Lower leg skin (tissue), 4 donors: ENCODE measurements at regions not wholly inside any gene's neighbourhood (a gene's known extent, or its start where the extent isn't known, plus 50 kb on each side); places are given as distances from the start of the nearest gene placed in this dataset.
A peak's percentile ranks its signal among the peaks of the same experiment; 100 is the strongest.

Source experiments
- DNase-seq, 2 donors: peaks; one replicate each; pipeline ENCODE4 v3.0.0-alpha.2; 2019; ENCODE audit warnings: low spot score in 2 of 2
- H3K4me3 ChIP-seq: fragments of 200-600 bp; sonication (generic); 2 replicates; pipeline ENCODE4 v1.5.1; 2017; ENCODE audit warnings: mild to moderate bottlenecking, low read depth; ENCODE audit not compliant: poor library complexity, severe bottlenecking
- POLR2A ChIP-seq, 2 donors: fragments of 450-650 bp; IDR thresholded peaks; one replicate each; pipeline ENCODE4 v1.6.1; 2016 to 2017; ENCODE audit warnings: antibody characterized with exemption in 2 of 2, mild to moderate bottlenecking in 1 of 2, moderate library complexity in 1 of 2
- WGBS, 2 donors: methylation state at CpG; one replicate each; pipeline ENCODE4 v1.1.5; 2018; 5-methylcytosine and 5-hydroxymethylcytosine counted together
- intact Hi-C: fragments of 100-400 bp; cut with DNase I; formaldehyde crosslinking; loops from one replicate; pipeline ENCODE4 v1.15.0; 2023; ENCODE audit warnings: low total_unique reads
- TF ChIP-seq, protein P1 (sequence below), 3 donors: fragments of 450-650 bp; IDR thresholded peaks; one replicate each; pipeline ENCODE4 v1.5.1; 2016; ENCODE audit warnings: antibody characterized with exemption in 3 of 3, mild to moderate bottlenecking in 3 of 3, moderate library complexity in 2 of 3

DNA sequence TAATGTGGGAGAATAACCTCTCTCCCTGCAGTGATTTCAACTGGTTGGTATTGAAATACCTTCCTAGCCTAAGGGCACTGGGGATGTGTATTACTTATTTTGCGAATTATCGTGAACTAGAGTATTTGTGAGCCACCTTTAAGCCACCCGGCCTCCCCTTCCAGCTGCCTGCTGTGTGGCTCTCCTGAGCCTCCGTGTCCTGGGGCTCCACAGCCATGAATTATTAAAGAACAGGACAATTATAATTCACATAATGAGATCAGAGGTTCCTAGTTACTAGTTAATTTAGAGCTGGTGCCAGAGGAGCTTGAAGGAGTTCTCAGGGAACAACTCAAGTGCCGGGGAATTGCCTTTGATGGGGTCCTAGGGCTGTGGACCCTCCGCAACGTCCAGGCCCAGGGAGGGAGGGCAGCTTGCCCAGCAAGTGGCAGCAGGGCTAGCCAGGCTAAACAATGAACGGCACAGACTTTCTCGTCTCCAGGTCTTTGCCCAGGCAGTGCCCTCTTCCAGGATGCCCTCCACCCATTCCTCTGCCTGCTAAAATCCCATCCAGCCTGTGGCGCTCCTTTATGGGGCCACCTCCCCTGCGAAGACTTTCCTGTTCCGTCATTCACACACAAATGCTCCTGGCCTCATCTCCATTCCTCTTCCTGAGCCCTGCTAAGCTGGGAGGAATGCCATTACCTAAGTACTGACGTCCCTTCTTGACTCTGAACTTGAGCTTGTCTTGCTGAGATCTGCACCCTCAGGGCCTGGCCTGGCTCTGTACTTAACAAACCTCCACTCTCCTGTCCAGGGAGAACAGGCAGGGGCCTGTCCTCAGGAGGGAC is 91.5 kb downstream of the RTL6 start:
- no peak for DNase-seq
- intact Hi-C loops: no loop called here
- TF ChIP-seq, protein P1, sequence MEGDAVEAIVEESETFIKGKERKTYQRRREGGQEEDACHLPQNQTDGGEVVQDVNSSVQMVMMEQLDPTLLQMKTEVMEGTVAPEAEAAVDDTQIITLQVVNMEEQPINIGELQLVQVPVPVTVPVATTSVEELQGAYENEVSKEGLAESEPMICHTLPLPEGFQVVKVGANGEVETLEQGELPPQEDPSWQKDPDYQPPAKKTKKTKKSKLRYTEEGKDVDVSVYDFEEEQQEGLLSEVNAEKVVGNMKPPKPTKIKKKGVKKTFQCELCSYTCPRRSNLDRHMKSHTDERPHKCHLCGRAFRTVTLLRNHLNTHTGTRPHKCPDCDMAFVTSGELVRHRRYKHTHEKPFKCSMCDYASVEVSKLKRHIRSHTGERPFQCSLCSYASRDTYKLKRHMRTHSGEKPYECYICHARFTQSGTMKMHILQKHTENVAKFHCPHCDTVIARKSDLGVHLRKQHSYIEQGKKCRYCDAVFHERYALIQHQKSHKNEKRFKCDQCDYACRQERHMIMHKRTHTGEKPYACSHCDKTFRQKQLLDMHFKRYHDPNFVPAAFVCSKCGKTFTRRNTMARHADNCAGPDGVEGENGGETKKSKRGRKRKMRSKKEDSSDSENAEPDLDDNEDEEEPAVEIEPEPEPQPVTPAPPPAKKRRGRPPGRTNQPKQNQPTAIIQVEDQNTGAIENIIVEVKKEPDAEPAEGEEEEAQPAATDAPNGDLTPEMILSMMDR (IDR thresholded peaks at IDR 0.05): no peak
- TF ChIP-seq POLR2A (IDR thresholded peaks at IDR 0.05): no peak
- H3K4me3 ChIP-seq: no peak overlapping the region
- WGBS, 2 donors: 54 to 55% methylated on average over 13 of the region's 13 CpGs

DNA sequence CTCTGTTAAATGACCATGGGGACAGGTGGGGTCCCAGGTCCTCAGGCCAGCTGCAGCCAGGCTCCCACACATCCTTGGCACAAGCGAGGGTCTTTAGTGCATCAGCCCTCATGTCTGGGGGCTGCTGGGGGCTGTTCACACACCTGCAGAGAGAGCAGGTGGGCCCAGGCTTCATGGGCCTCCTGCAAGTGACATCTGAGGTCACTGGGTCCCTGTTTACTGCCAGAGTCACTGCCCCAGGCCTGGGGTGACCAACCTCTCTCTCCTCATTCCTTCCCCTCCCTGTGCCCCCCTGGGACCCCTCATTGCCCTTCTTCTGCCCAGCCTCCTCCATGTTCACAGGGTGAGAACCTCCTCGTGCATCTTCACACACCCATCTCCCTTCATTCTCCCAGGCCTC is 92.4 kb downstream of the RTL6 start:
- TF ChIP-seq, protein P1 (IDR thresholded peaks at IDR 0.05): no peak
- intact Hi-C loops: no loop called here
- DNase-seq: no peak
- H3K4me3 ChIP-seq: no peak overlapping the region
- WGBS, 2 donors: 90 to 96% methylated on average over 2 of the region's 2 CpGs

DNA sequence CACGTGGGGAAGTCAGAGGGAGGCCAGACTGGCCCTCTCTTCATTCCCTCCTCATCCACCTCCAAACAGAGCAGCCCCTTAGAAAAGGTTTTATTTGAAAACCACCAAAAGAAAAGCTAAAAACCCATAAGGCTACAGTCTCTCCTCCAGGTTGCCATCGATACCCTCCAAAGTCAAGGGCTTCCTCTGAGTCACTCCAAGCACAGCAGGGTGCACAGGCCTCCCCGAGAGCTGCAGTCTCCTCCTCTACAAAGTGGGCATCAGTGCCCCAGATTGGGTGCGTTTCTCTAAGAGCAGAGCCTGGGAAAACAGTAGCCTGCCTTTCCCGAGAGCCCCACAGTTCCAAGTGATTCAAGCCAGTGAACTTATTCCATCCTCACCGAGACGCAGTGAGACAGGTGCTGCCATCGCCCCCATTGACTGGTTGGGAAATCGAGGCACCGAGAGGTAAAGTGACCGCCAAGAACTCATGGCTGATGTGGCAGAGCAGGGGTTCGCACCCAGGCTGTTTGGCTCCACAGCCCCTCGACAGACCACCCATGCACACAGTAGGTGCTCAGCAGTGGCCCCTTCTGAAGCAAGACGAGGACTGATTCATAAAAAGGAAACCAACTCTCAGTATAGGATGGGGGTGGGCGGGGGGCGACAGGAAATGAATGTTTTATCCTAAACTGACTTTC is 91.7 kb upstream of the SHISAL1 start:
- 88% methylated on average over 16 of the region's 16 CpGs for WGBS, 2 donors
- no peak overlapping the region for H3K4me3 ChIP-seq
- intact Hi-C loops: no loop called here
- no peak for DNase-seq
- TF ChIP-seq POLR2A (IDR thresholded peaks at IDR 0.05): no peak
- TF ChIP-seq, protein P1 (IDR thresholded peaks at IDR 0.05): no peak

DNA sequence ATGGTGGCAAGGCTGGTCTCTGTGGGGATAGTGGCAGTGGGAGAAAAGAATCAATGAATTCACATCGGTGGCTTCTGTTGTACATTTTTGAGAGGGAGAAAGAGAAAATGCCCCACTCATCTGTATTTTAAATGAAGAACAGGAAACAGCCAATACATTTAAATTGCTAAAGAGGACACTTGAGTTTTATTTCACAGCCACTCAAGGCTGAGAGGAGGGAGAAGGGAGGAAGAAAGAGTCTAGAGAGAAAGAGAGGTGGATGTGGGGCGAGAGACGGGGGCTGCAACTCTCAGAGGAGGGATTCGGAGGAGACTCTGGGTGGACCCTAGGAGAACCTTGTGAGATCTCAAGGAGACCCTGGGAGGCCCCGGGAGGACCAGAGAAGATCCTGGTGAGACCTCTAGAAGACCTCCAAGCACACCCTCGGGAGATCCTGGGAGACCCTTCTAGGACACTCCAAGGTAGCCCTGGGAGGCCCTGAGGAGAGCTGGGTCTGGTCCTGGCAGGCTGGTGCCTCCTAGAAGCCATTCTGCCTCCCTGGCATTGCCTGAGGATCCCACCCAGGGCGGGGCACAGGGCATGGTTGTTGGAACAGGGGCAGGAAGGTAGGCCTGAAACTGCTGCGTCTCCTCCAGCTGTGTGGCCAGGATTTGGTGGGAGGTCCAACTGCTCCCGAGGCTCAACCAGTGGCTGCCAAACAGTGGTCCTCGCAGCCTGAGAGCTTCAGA is 91.0 kb upstream of the SHISAL1 start:
- 70 to 74% methylated on average over 10 of the region's 10 CpGs for WGBS, 2 donors
- DNase-seq: peak in 1 of 2 donors; percentile 71
- H3K4me3 ChIP-seq: no peak overlapping the region
- intact Hi-C loops: no loop called here
- TF ChIP-seq, protein P1 (IDR thresholded peaks at IDR 0.05): no peak
- no peak for TF ChIP-seq POLR2A (IDR thresholded peaks at IDR 0.05)

DNA sequence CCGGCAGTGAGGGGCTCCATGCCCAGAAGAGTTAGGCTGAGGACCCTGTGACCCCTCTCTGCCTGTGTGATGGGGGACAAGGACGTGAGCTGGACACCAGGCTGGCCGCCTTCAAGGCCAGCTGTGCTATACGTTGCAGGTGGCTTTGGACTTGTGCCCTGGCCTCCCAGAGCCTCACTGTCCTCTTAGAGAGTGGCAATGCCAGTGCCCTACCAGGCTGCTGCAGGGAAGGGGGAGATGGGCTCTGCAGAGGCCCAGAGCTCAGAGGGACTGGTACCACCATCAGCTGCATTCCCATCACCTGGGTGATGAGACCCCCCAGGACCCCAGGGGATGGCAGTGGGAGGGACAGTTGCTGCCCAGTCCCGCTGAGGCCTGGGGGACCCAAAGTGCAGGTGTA is 90.4 kb upstream of the SHISAL1 start:
- H3K4me3 ChIP-seq: no peak overlapping the region
- no peak for TF ChIP-seq POLR2A (IDR thresholded peaks at IDR 0.05)
- TF ChIP-seq, protein P1 (IDR thresholded peaks at IDR 0.05): no peak
- intact Hi-C loops: no loop called here
- WGBS, 2 donors: 91 to 94% methylated on average over 4 to 5 of the region's 5 CpGs
- peak in 1 of 2 donors; percentile 63 for DNase-seq
